Testis (tissue), 2 donors: ENCODE measurements at regions not wholly inside any gene's neighbourhood (a gene's known extent, or its start where the extent isn't known, plus 50 kb on each side); places are given as distances from the start of the nearest gene placed in this dataset.

Experiments
- DNase-seq: peaks from one replicate; pipeline ENCODE4 v3.0.0-alpha.2; 2019
- H3K27ac ChIP-seq, 2 donors: fragments of 200-600 bp; sonication (generic); one replicate each; pipeline ENCODE4 v1.5.1; 2019
- H3K27me3 ChIP-seq: fragments of 200-600 bp; sonication (generic); one replicate; pipeline ENCODE4 v1.5.1; 2019
- H3K36me3 ChIP-seq: fragments of 200-600 bp; sonication (generic); one replicate; pipeline ENCODE4 v1.5.1; 2017; ENCODE audit warnings: low read depth; ENCODE audit errors: missing control alignments
- H3K4me1 ChIP-seq: fragments of 200-600 bp; sonication (generic); one replicate; pipeline ENCODE4 v1.5.1; 2019
- H3K4me3 ChIP-seq, 2 donors: fragments of 200-600 bp; sonication (generic); one replicate each; pipeline ENCODE4 v1.5.1; 2017 to 2019
- H3K9me3 ChIP-seq: fragments of 200-600 bp; sonication (generic); one replicate; pipeline ENCODE4 v1.5.1; 2017
- CTCF ChIP-seq, 3 experiments: fragments of 450-650 bp in 2 of 3; fragments of 200-600 bp in 1 of 3; sonication (generic) in 1 of 3; IDR thresholded peaks; one replicate each; pipeline ENCODE4 v1.5.1; 2016 to 2019; ENCODE audit warnings: antibody characterized with exemption in 3 of 3, mild to moderate bottlenecking in 2 of 3, moderate library complexity in 1 of 3
- POLR2A ChIP-seq: fragments of 450-650 bp; IDR thresholded peaks from one replicate; pipeline ENCODE4 v1.6.1; 2017; ENCODE audit warnings: antibody characterized with exemption, mild to moderate bottlenecking, moderate library complexity
- WGBS, 2 donors: methylation state at CpG; one replicate each; pipeline ENCODE4 v1.1.5; 2018; 5-methylcytosine and 5-hydroxymethylcytosine counted together
- intact Hi-C: fragments of 100-400 bp; cut with DNase I; formaldehyde crosslinking; loops from one replicate; pipeline ENCODE4 v1.15.1; 2023; ENCODE audit warnings: low total_unique reads

DNA sequence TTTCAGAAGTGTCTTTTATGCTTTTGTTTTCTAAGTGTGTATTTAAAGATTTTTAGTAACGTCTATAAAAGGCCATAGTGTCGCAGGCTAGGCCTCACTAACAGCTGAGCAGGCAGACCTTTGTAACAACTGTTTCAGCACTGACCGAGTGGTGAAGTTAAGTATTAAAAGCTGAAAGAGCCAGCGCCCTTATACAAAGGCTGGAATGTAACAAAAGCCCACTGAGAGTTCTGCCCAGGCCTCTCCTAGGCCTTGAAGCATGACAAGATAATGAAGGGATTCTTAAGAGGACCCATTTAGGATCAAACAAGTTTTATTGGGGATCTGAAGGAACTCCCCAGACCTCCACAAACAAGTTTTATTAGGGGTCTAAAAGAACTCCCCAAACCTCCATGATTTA lies 722.5 kb upstream of the PRKX start:
- intact Hi-C loops = no loop called here
- no peaks in the 10 kb centered on the region for H3K4me1 ChIP-seq
- H3K36me3 ChIP-seq = no peaks in the 10 kb centered on the region
- no peak overlapping the region for H3K4me3 ChIP-seq
- H3K27ac ChIP-seq = no peak overlapping the region
- no peaks in the 10 kb centered on the region for H3K9me3 ChIP-seq
- 47 to 49% methylated on average over 4 of the region's 4 CpGs for WGBS, 2 donors
- no peak for TF ChIP-seq CTCF (IDR thresholded peaks at IDR 0.05)
- TF ChIP-seq POLR2A = no peak
- no peak for DNase-seq
- no peaks in the 10 kb centered on the region for H3K27me3 ChIP-seq

DNA sequence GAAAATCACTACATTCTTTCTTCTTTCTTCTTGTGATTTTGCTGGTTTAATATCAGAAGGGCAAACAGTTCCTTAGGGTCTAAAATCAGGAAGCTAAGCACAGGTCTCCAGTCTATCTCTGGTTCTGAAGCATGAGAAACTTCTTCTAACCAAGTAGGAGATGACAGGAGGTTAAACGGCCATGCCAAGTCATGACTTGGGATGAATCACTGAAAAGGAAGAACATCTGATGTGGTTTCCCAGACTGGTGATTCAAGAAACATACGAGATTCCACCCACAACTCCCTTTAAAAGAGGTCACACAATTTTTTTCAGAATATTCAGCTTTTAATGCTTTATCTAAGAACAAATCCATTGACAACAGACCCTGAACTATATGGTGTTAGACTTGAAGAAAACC lies 684.0 kb upstream of the PRKX start:
- no peak overlapping the region for H3K4me3 ChIP-seq
- 69 to 88% methylated on average over 2 of the region's 2 CpGs for WGBS, 2 donors
- H3K4me1 ChIP-seq = no peaks in the 10 kb centered on the region
- no peaks in the 10 kb centered on the region for H3K9me3 ChIP-seq
- intact Hi-C loops = no loop called here
- DNase-seq = no peak
- no peaks in the 10 kb centered on the region for H3K36me3 ChIP-seq
- H3K27ac ChIP-seq = no peak overlapping the region
- no peak for TF ChIP-seq POLR2A
- no peak for TF ChIP-seq CTCF (IDR thresholded peaks at IDR 0.05)
- H3K27me3 ChIP-seq = no peaks in the 10 kb centered on the region

DNA sequence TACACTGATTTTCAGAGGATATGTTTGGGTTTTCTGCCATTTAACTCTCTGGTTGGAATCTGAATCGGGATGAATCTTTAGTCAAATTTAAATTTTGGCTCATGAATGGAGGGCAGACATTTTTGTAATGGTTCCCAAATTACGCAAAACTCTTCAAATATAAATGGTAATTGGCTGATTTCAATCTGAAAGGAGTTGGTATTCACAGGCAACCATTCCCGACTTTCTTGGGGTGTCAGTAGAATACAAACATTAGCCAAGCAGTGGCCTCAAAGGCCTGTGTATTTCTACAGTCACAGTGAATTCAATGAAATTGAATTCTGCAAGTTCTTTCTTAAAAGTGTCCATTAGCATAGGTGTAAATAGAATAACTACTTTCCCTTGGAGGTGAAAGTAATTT lies 668.8 kb upstream of the PRKX start:
- H3K9me3 ChIP-seq = no peaks in the 10 kb centered on the region
- intact Hi-C loops = no loop called here
- no peak for DNase-seq
- TF ChIP-seq POLR2A (no peak), CTCF (IDR thresholded peaks at IDR 0.05) (no peak)
- H3K36me3 ChIP-seq = no peaks in the 10 kb centered on the region
- WGBS, 2 donors = 58 to 70% methylated on average over 3 of the region's 3 CpGs
- no peaks in the 10 kb centered on the region for H3K4me1 ChIP-seq
- H3K27ac ChIP-seq = no peak overlapping the region
- H3K4me3 ChIP-seq = no peak overlapping the region
- H3K27me3 ChIP-seq = no peaks in the 10 kb centered on the region

DNA sequence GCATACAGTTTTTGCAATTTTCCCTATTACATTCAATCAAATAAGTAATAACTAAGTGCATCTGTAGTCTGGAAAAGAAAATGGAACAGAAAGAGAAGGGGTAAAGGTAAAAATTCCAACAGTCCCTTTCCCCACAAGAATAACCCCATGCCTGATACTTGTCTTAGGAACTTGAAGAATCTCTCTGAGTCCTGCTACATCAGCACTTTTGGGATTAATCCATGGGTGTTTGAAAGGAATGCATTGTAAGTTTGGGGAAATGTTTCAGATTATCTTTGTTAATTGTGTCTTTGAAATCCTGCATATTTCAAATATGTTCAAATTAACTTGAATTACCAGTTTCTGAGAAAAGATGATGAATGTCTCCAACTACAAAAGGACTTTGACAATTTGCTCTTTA lies 667.3 kb upstream of the PRKX start:
- Histone ChIP-seq H3K4me3 (no peak overlapping the region), H3K4me1 (no peaks in the 10 kb centered on the region), H3K27ac (no peak overlapping the region), H3K27me3 (no peaks in the 10 kb centered on the region), H3K36me3 (no peaks in the 10 kb centered on the region), H3K9me3 (no peaks in the 10 kb centered on the region)
- no peak for DNase-seq
- TF ChIP-seq POLR2A = no peak
- no peak for TF ChIP-seq CTCF (IDR thresholded peaks at IDR 0.05)
- intact Hi-C loops = no loop called here

DNA sequence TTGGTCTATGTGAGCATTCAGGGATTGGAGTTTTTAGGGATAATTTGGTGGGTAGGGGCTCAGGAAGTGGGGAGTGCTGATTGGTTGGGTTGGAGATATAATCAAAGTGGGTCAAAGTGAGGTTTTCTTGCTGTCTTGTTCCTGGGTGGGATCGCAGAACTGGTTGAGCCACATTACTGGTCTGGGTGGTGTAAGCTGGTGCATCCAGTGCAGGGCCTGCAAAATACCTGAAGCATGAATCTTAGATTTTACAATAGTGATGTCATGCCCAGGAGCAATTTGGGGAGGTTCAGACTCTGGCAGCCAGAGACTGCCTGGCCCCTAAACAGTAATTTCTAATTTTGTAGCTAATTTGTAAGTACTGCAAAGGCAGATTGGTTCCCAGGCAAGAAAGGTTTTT lies 665.6 kb upstream of the PRKX start:
- H3K4me3 ChIP-seq = no peak overlapping the region
- H3K27ac ChIP-seq = no peak overlapping the region
- no peak for DNase-seq
- WGBS, 2 donors = 100% methylated on average over 1 of the region's 1 CpG; no CpG with 5 or more reads in 1 of the 2 donors
- intact Hi-C loops = no loop called here
- no peak for TF ChIP-seq CTCF (IDR thresholded peaks at IDR 0.05)
- no peak for TF ChIP-seq POLR2A
- H3K9me3 ChIP-seq = no peaks in the 10 kb centered on the region
- no peaks in the 10 kb centered on the region for H3K4me1 ChIP-seq
- no peaks in the 10 kb centered on the region for H3K27me3 ChIP-seq
- H3K36me3 ChIP-seq = no peaks in the 10 kb centered on the region
